HCT116 (cell line): ENCODE measurements at regions not wholly inside any gene's neighbourhood (a gene's known extent, or its start where the extent isn't known, plus 50 kb on each side); places are given as distances from the start of the nearest gene placed in this dataset.

ENCODE experiments used
- EZH2phosphoT487 ChIP-seq: fragments of 200-600 bp; IDR thresholded peaks from 2 replicates; pipeline ENCODE4 v1.6.1; 2018; ENCODE audit warnings: antibody characterized with exemption, borderline replicate concordance
- POLR2A ChIP-seq: IDR thresholded peaks from 2 replicates; pipeline ENCODE4 v1.7.0; 2011; ENCODE audit warnings: borderline replicate concordance; ENCODE audit not compliant: insufficient read depth, insufficient read length; ENCODE audit errors: extremely low read depth
- RAD21 ChIP-seq: IDR thresholded peaks from 2 replicates; pipeline ENCODE4 v1.6.1; 2012; ENCODE audit warnings: low read depth, mild to moderate bottlenecking
- SIN3A ChIP-seq: IDR thresholded peaks from 2 replicates; pipeline ENCODE4 v1.6.1; 2012; ENCODE audit warnings: low read depth
- TF ChIP-seq, protein P1 (sequence below): IDR thresholded peaks from 2 replicates; pipeline ENCODE4 v1.6.1; 2012; ENCODE audit warnings: low read depth

DNA sequence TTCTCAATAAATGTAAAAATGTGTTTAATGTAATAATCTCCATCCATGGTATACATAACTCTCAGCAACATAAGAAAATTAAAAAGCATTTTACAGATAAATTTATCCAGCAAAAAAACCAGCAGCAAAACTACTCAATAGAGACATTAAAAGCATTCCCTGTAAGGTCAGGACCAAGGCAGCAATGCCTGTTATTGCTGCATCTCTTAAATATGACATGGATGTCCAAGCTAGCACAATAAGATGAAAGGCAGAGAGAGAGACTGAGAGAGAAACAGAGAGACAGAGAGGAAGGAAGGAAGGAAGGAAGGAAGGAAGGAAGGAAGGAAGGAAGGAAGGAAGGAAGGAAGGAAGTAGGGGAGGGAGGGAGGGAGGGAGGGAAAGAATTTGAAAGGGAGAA lies 289.0 kb upstream of the PAPPA start:
- TF ChIP-seq, protein P1, sequence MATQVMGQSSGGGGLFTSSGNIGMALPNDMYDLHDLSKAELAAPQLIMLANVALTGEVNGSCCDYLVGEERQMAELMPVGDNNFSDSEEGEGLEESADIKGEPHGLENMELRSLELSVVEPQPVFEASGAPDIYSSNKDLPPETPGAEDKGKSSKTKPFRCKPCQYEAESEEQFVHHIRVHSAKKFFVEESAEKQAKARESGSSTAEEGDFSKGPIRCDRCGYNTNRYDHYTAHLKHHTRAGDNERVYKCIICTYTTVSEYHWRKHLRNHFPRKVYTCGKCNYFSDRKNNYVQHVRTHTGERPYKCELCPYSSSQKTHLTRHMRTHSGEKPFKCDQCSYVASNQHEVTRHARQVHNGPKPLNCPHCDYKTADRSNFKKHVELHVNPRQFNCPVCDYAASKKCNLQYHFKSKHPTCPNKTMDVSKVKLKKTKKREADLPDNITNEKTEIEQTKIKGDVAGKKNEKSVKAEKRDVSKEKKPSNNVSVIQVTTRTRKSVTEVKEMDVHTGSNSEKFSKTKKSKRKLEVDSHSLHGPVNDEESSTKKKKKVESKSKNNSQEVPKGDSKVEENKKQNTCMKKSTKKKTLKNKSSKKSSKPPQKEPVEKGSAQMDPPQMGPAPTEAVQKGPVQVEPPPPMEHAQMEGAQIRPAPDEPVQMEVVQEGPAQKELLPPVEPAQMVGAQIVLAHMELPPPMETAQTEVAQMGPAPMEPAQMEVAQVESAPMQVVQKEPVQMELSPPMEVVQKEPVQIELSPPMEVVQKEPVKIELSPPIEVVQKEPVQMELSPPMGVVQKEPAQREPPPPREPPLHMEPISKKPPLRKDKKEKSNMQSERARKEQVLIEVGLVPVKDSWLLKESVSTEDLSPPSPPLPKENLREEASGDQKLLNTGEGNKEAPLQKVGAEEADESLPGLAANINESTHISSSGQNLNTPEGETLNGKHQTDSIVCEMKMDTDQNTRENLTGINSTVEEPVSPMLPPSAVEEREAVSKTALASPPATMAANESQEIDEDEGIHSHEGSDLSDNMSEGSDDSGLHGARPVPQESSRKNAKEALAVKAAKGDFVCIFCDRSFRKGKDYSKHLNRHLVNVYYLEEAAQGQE, result no peak
- TF ChIP-seq EZH2phosphoT487, result no peak
- no peak for TF ChIP-seq POLR2A
- TF ChIP-seq SIN3A, result no peak
- TF ChIP-seq RAD21, result no peak
